GM21526 (cell line): ENCODE measurements at regions not wholly inside any gene's neighbourhood (a gene's known extent, or its start where the extent isn't known, plus 50 kb on each side); places are given as distances from the start of the nearest gene placed in this dataset.
"Not testable (repeated sequence)": the region's sequence is repeated elsewhere in the genome, so short reads cannot be mapped to it uniquely, and the experiment has no call there.

Experiments used
- ATAC-seq: cut with Tn5 transposase; IDR thresholded peaks from one replicate; pipeline ENCODE4 v1.9.1; 2021; ENCODE audit warnings: moderate library complexity; ENCODE audit not compliant: unreplicated experiment, low FRiP score

GRCh38 chr22:25281675-25282345, 62.4 kb downstream of the CRYBB2 start:
- no peak for ATAC-seq

- ATAC-seq, result no peak
Observed at GRCh38 chr22:25282346-25282670, 62.9 kb downstream of the CRYBB2 start.

GRCh38 chr22:25282671-25283561, 63.5 kb downstream of the CRYBB2 start:
- ATAC-seq, result no peak

- ATAC-seq, result not testable (repeated sequence)
Observed at GRCh38 chr22:25288481-25288880, 69.0 kb downstream of the CRYBB2 start.

GRCh38 chr22:25301912-25302311, 82.5 kb downstream of the CRYBB2 start:
- not testable (repeated sequence) for ATAC-seq

- not testable (repeated sequence) for ATAC-seq
Observed at GRCh38 chr22:25309586-25309985, 90.1 kb downstream of the CRYBB2 start.

GRCh38 chr22:25311924-25312323, 92.5 kb downstream of the CRYBB2 start:
- not testable (repeated sequence) for ATAC-seq

GRCh38 chr22:25318081-25318823, 98.8 kb downstream of the CRYBB2 start:
- ATAC-seq, result no peak

GRCh38 chr22:25327018-25327755, 107.7 kb downstream of the CRYBB2 start:
- ATAC-seq, result no peak

- ATAC-seq, result no peak
Observed at GRCh38 chr22:25331050-25331449, 111.6 kb downstream of the CRYBB2 start.

- ATAC-seq, result not testable (repeated sequence)
Observed at GRCh38 chr22:25331911-25332310, 112.5 kb downstream of the CRYBB2 start.

- no peak for ATAC-seq
Observed at GRCh38 chr22:25332386-25332785, 112.9 kb downstream of the CRYBB2 start.

GRCh38 chr22:25334162-25334490, 114.7 kb downstream of the CRYBB2 start:
- no peak for ATAC-seq

GRCh38 chr22:25334631-25335030, 115.2 kb downstream of the CRYBB2 start:
- ATAC-seq, result not testable (repeated sequence)

- ATAC-seq, result not testable (repeated sequence)
Observed at GRCh38 chr22:25335276-25335675, 115.8 kb downstream of the CRYBB2 start.

GRCh38 chr22:25340536-25340935, 121.1 kb downstream of the CRYBB2 start:
- ATAC-seq, result not testable (repeated sequence)

- not testable (repeated sequence) for ATAC-seq
Observed at GRCh38 chr22:25344366-25344765, 124.9 kb downstream of the CRYBB2 start.

- no peak for ATAC-seq
Observed at GRCh38 chr22:25346859-25347751, 127.7 kb downstream of the CRYBB2 start.

- ATAC-seq, result no peak
Observed at GRCh38 chr22:25347752-25348102, 128.3 kb downstream of the CRYBB2 start.

- no peak for ATAC-seq
Observed at GRCh38 chr22:25348391-25348790, 129.0 kb downstream of the CRYBB2 start.
